Sigmoid colon (tissue), 4 donors: ENCODE measurements at regions not wholly inside any gene's neighbourhood (a gene's known extent, or its start where the extent isn't known, plus 50 kb on each side); places are given as distances from the start of the nearest gene placed in this dataset.

Experiments
- CTCF ChIP-seq, 4 experiments: fragments of 450-650 bp in 3 of 4; fragments of 200-600 bp in 1 of 4; IDR thresholded peaks; one replicate each; pipeline ENCODE4 v1.5.1; 2016 to 2019; ENCODE audit warnings: antibody characterized with exemption in 4 of 4, mild to moderate bottlenecking in 3 of 4, moderate library complexity in 2 of 4
- EP300 ChIP-seq, 4 donors: sonication (generic); formaldehyde crosslinking; IDR thresholded peaks; one replicate each; pipeline ENCODE4 v1.6.1; 2017; ENCODE audit warnings: antibody characterized with exemption in 4 of 4
- POLR2A ChIP-seq, 2 donors: fragments of 450-650 bp; IDR thresholded peaks; one replicate each; pipeline ENCODE4 v1.6.1; 2016; ENCODE audit warnings: antibody characterized with exemption in 2 of 2, mild to moderate bottlenecking in 2 of 2, moderate library complexity in 2 of 2
- POLR2AphosphoS5 ChIP-seq, 4 donors: sonication (generic); formaldehyde crosslinking; IDR thresholded peaks; one replicate each; pipeline ENCODE4 v1.6.1; 2017; ENCODE audit warnings: antibody characterized with exemption in 4 of 4

GRCh38 chr16:54554581-54554980 is 268.0 kb upstream of the IRX3 start:
- TF ChIP-seq CTCF (IDR thresholded peaks at IDR 0.05) = no peak
- TF ChIP-seq POLR2A (IDR thresholded peaks at IDR 0.05) = no peak
- TF ChIP-seq POLR2AphosphoS5 (IDR thresholded peaks at IDR 0.05) = no peak
- TF ChIP-seq EP300 (IDR thresholded peaks at IDR 0.05) = no peak
